ENCODE measurements at regions not wholly inside any gene's neighbourhood (a gene's known extent, or its start where the extent isn't known, plus 50 kb on each side); places are given as distances from the start of the nearest gene placed in this dataset.

GRCh38 chr12:9364224-9365176, 156.3 kb upstream of the PZP start:
- H3K9ac ChIP-seq (ENCODE audit: low read length): no peak overlapping the region

More at GRCh38 chr12:9364224-9365176, 156.3 kb upstream of the PZP start:
- ATAC-seq (peak; percentile 44; the same call in 1 of the 2 replicates), DNase-seq (ENCODE audit: low read depth, low spot score) (no peak)
- BruUV-seq (replicated peaks): no TSS peak
- Histone ChIP-seq H3K9me2 (ENCODE audit: insufficient read depth) (no peaks in the 10 kb centered on the region), H3K4me1 (ENCODE audit: control insufficient read depth in 1 of 2, insufficient read depth in 2 of 2, low read length in 2 of 2) (peaks cover 0 to 7% of the 10 kb centered on the region in 2 experiments; a peak in 2 of 4 replicates), H3K27me3 (ENCODE audit: insufficient read depth, low read length) (no peaks in the 10 kb centered on the region), H3K27ac (ENCODE audit: low read depth, low read length) (no peak overlapping the region), H2AFZ (ENCODE audit: low read depth, low read length, poor library complexity, severe bottlenecking) (peak overlapping the region; percentile 69), H3K79me2 (ENCODE audit: insufficient read depth, low read length) (no peaks in the 10 kb centered on the region), H4K20me1 (ENCODE audit: insufficient read depth) (no peaks in the 10 kb centered on the region), H3K4me3 (replicated peaks in 1 of 2; ENCODE audit: low read depth in 1 of 2, low read length in 2 of 2) (no peak overlapping the region), H3K36me3 (ENCODE audit: control insufficient read depth in 1 of 2, insufficient read depth in 2 of 2, low read length in 2 of 2) (no peaks in the 10 kb centered on the region), H3K9me3 (ENCODE audit: control insufficient read depth in 1 of 2, insufficient read depth in 1 of 2, low read depth in 1 of 2, low read length in 2 of 2) (no peaks in the 10 kb centered on the region), H3K4me2 (ENCODE audit: low read length) (peak overlapping the region; percentile 22; the same call in 1 of the 2 replicates)
- ChIA-PET RAD21 (ENCODE audit: low non-redundant PET in 1 of 2, low total read pairs in 2 of 2, uncharacterized antibody in 2 of 2, unreplicated experiment in 2 of 2) (no interaction called here), POLR2A (no interaction called here), CTCF (no interaction called here)
- intact Hi-C loops (cut with micrococcal nuclease): no loop called here
- no peak for TF ChIP-seq CBX3 (IDR thresholded peaks at IDR 0.05; ENCODE audit: low read depth)
- TF ChIP-seq FOSL1 (IDR thresholded peaks at IDR 0.05; ENCODE audit: low read depth): 0 out of 2 replicates have a peak, but pooled peaks have one; percentile 16
- no peak for TF ChIP-seq YY1 (IDR thresholded peaks at IDR 0.05; ENCODE audit: extremely low read depth, insufficient replicate concordance, low read depth, low read length)
- TF ChIP-seq, protein P1, sequence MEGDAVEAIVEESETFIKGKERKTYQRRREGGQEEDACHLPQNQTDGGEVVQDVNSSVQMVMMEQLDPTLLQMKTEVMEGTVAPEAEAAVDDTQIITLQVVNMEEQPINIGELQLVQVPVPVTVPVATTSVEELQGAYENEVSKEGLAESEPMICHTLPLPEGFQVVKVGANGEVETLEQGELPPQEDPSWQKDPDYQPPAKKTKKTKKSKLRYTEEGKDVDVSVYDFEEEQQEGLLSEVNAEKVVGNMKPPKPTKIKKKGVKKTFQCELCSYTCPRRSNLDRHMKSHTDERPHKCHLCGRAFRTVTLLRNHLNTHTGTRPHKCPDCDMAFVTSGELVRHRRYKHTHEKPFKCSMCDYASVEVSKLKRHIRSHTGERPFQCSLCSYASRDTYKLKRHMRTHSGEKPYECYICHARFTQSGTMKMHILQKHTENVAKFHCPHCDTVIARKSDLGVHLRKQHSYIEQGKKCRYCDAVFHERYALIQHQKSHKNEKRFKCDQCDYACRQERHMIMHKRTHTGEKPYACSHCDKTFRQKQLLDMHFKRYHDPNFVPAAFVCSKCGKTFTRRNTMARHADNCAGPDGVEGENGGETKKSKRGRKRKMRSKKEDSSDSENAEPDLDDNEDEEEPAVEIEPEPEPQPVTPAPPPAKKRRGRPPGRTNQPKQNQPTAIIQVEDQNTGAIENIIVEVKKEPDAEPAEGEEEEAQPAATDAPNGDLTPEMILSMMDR (IDR thresholded peaks at IDR 0.05 in 2 of 3, conservative IDR thresholded peaks at IDR 0.05 in 1 of 3; ENCODE audit: borderline replicate concordance in 1 of 3, insufficient read depth in 1 of 3, low read depth in 2 of 3, low read length in 2 of 3): no peak
- no peak for TF ChIP-seq EZH2 (IDR thresholded peaks at IDR 0.05)
- TF ChIP-seq ELF1 (IDR thresholded peaks at IDR 0.05; ENCODE audit: borderline replicate concordance, low read depth): no peak
- no peak for TF ChIP-seq REST (IDR thresholded peaks at IDR 0.05; ENCODE audit: low read depth)
- no peak for TF ChIP-seq ZNF274 (IDR thresholded peaks at IDR 0.05; ENCODE audit: low read depth, low read length)
- TF ChIP-seq MAX (IDR thresholded peaks at IDR 0.05): no peak

Measured in HCT116 (cell line).